Epithelial cell of esophagus (primary cell): ENCODE measurements at regions not wholly inside any gene's neighbourhood (a gene's known extent, or its start where the extent isn't known, plus 50 kb on each side); places are given as distances from the start of the nearest gene placed in this dataset.

Experiments used
- DNase-seq: peaks from one replicate; pipeline ENCODE4 v3.0.0; 2010; ENCODE audit warnings: low read depth
- H3K4me3 ChIP-seq: 2 replicates; pipeline ENCODE4 v1.5.1; 2011; ENCODE audit warnings: mild to moderate bottlenecking, low read length, control low read depth
- CTCF ChIP-seq: IDR thresholded peaks from 2 replicates; pipeline ENCODE4 v1.5.1; 2011; ENCODE audit warnings: low read depth, mild to moderate bottlenecking, low read length, control low read depth, inconsistent platforms; ENCODE audit not compliant: insufficient read depth; ENCODE audit errors: missing control alignments

- H3K4me3 ChIP-seq, result no peak overlapping the region
- DNase-seq, result no peak
- no peak for TF ChIP-seq CTCF
These were observed 102.1 kb upstream of the ASTN2 start for GRCh38 chr9:117516676-117517632.

- no peak for DNase-seq
- TF ChIP-seq CTCF, result no peak
- H3K4me3 ChIP-seq, result no peak overlapping the region
These were observed 97.1 kb upstream of the ASTN2 start for GRCh38 chr9:117511852-117512481.

- no peak for TF ChIP-seq CTCF
- no peak overlapping the region for H3K4me3 ChIP-seq
- DNase-seq, result no peak
These were observed 81.5 kb upstream of the ASTN2 start for GRCh38 chr9:117496307-117496706.

- TF ChIP-seq CTCF, result no peak
- H3K4me3 ChIP-seq, result no peak overlapping the region
- DNase-seq, result no peak
These were observed 79.7 kb upstream of the ASTN2 start for GRCh38 chr9:117494401-117495090.

- TF ChIP-seq CTCF, result no peak
- no peak for DNase-seq
- H3K4me3 ChIP-seq, result no peak overlapping the region
These were observed 77.6 kb upstream of the ASTN2 start for GRCh38 chr9:117492476-117492875.

GRCh38 chr9:117491491-117491890 lies 76.6 kb upstream of the ASTN2 start:
- DNase-seq, result no peak
- TF ChIP-seq CTCF, result no peak
- H3K4me3 ChIP-seq, result no peak overlapping the region
